HG02852 (cell line): ENCODE measurements at regions not wholly inside any gene's neighbourhood (a gene's known extent, or its start where the extent isn't known, plus 50 kb on each side); places are given as distances from the start of the nearest gene placed in this dataset.
A peak's percentile ranks its signal among the peaks of the same experiment; 100 is the strongest.
"Not testable (repeated sequence)": the region's sequence is repeated elsewhere in the genome, so short reads cannot be mapped to it uniquely, and the experiment has no call there.

ENCODE experiments used
- ATAC-seq: cut with Tn5 transposase; IDR thresholded peaks from one replicate; pipeline ENCODE4 v1.9.1; 2021; ENCODE audit warnings: mild to moderate bottlenecking, moderate library complexity; ENCODE audit not compliant: unreplicated experiment

DNA sequence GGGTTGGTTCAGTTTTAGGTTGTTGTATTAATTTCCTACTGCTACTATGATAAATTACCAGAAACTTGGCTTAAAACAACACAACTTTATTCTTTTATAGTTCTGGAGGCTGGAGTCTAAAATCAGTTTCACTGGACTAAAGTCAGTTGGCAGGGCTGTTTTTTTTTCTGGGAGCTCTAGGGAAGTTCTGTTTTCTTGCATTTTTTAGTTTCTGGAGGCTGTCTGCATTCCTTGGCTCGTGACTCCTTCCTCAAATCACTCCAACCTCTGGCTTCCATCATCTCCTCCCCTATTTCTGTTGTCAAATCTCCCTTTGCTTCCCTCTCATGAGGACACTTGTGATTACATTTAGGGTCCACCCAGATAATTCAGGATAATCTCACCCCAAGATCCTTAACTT lies 51.3 kb upstream of the SUB1 start:
- ATAC-seq, result no peak

DNA sequence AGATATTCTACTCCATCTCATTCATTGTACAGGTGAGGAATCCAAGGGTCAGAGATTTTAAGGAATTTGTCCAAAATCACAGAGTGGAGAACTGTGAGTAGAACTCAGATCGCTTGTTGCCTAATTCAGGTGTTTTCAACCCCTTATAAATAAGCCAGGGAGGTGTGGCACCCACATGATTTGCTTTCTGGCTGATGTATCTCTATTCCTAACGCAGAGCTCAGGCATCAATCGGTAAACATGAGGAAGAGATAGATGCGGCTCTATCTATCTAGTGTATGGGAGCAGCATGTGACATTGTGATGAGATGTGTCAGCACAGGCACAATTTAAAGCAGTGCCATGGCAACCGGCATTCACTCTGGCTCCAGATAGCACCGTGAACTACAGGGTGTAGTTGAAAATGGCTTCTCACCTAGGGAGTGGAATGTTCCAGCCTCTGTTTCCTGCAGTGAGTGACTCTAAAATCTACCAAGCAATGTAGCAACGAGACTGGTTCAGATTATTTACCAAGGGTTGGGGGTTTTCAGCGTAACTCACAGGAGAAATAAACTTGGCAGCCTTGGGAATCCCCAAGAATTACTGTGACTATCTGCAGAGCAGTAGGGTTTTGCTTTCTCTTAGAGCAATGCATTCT lies 53.4 kb upstream of the SUB1 start:
- ATAC-seq, result peak; percentile 51

DNA sequence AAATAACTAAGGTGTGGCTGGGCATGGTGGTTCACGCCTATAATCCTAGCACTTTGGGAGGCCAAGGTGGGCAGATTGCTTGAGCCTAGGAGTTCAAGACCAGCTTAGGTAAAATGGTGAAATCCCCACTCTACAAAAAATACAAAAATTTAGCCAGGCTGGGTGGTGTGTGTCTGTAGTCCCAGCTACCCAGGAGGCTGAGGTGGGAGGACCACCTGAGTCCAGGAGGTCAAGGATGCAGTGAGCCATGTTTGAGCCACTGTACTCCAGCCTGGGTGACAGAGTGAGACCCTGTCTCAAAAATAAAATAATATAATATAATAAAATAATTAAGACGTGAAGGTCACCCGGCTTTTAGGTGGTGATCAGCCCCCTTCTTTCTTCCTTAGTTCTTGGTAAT lies 58.0 kb upstream of the SUB1 start:
- not testable (repeated sequence) for ATAC-seq

DNA sequence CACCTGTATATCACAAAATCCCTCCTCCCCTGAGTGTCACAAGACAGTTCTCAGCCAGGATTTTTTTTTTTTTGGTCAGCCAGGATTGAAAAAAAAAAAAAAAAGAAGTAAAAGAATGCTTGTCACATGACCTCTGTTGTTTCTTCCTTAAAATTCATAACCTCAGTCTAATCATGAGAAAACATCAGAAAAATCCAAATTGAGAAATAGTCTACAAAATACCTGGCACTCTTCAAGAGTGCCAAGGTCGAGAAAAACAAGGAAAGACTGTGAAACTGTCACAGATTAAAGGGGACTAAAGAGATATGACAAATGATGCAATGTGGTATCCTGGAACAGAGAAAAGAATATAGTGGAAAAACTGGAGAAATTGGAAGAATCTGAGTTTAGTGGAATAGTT lies 58.5 kb upstream of the SUB1 start:
- ATAC-seq, result no peak

DNA sequence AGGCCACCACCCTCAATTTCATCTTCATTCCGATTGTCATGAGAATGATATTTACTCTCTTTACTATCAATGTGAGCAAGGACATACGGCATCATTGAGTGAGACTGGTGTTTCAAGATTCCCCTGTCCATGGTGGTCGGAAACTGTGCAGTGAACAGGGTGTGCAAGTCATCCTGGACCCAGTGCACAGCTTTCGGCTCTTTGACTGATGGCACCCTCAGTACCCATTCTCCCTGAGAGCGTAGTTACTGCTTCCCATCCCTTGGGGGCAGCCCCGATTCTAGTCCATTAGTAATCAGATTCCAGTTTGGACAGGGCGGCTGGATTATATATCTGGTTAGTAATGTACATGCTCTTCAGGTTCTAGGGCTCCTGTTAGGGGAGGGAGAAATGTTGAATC lies 61.7 kb upstream of the SUB1 start:
- ATAC-seq, result no peak

DNA sequence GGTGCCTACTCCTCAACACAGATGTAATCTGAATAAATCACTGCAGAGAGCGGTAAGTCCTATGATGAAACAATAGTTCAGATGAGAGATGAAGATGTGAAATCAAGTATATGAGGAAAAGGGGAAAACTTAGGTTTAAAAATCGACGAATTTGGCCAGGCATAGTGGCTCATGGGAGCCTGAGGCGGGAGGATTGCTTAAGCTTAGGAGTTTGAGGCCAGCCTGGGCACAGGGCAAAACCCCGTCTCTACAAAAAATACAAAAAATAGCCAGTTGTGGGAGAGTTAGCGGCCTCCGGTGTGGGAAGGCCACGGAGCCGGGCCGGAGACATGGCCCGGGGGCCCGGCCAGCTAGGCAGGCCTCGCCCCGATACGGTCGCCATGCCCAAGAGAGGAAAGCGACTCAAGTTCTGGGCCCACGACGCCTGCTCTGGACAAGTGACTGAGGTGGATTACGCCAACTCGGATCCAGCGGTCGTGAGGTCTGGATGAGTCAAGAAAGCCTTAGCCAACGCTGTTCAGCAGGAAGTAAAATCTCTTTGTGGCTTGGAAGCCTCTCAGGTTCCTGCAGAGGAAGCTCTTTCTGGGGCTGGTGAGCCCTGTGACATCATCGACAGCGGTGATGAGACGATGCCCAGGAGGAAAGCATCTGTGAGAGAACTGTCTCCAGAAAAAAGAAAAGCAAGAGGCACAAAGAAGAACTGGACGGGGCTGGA lies 62.8 kb upstream of the SUB1 start:
- no peak for ATAC-seq

DNA sequence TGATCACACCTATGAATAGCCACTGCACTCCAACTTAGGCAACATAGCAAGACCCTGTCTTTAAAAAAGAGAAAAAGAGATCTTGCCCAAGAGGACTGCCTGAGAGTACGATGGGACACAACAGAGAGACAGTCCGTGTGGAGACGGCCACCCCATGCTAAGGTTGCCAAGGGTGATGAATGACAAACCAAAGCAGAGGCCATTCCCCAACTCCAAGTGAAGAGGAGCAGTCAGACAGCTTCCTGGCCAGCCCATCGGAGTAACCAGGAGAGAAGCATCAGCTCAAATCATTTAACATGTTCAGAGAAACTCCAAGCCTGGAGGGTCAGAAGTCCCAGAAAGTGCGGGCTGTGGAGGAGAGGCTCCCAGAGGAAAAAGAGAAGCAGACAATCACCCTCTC lies 63.9 kb upstream of the SUB1 start:
- no peak for ATAC-seq

DNA sequence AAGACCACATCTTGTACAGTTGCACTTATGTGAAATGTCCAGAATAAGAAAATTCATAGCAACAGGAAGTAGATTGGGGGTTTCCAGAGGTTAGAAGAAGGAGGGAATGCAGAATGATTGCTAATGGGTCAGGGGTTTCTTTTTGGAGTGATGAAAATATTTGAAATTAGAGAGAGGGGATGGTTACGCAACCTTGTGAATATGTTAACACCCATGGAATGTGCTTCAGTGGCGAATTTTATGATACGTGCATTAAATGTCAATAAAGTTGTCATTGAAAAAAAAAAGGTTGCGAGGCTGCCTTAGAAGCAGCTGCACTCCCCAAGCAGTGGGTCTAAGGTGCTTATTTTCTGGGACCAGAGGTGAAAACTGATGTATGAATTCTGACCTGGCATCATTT lies 64.4 kb upstream of the SUB1 start:
- no peak for ATAC-seq

DNA sequence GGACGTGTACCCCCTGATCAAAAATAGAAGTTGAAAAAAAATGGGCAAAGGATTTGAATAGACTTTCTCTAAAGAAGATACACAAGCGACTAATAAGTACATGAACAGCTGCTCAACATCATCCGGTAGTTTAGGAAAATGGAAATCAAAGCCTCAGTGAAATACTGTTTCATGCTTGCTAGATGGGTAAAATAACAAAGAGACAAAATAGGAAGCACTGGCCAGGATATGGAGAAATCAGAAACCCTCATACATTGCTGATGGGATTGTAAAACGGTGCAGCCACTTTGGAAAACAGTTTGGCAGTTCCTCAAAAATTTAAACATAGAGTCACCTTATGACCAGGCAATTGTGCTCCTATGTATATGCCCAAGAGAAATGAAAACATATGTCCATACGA lies 65.0 kb upstream of the SUB1 start:
- ATAC-seq, result no peak

DNA sequence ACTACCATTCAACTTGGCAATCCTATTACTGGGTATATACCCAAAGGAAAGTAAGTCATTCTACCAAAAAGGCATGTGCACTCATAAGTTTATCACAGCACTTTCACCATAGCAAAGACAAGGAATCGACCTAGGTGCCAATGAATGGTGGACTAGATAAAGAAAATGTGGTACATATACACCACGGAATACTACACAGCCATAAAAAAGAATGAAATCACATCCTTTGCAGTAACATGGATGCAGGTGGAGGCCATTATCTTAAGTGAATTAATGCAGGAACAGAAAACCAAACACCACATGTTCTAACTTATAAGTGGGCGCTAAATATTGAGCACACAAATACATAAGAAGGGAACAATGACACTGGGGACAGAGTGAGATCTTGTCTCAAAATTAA lies 65.8 kb upstream of the SUB1 start:
- no peak for ATAC-seq

DNA sequence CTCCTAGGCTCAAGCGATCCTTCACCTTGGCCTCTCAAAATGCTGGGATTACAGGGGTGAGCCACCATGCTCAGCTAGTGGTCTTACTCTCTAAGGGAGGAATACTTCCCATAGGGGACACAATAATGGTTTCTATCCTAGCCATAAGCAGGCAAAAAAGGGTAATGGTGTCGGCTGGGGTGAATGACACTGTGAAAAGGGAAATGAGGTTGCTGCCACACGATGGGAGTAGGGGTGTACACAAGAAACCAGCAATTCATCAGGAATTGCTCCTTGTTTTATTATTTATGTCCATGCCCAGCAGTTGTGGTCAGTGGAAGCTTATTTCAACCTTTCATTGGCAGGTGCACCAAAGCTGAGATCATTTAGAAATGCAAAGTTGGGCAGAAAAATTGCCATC lies 70.3 kb upstream of the ZFR start:
- no peak for ATAC-seq

DNA sequence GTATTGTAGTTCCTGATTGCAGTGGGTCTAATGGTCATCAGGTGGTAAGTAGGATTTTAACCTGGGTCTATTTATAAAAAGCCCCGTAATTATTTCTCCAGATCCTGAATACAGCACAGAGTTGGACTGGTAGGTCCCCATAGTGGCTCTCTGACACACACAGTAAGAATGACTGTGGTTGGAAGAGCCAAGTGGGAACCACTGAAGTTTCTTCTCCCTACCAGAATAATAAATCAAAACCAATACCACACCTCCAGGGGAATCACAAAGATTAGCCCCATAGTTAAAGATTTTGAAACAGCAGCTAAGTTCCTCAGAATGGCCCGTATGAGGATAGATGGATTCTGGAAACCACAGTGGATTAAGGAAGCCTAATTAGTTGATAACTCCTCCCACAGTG lies 68.4 kb upstream of the ZFR start:
- no peak for ATAC-seq

DNA sequence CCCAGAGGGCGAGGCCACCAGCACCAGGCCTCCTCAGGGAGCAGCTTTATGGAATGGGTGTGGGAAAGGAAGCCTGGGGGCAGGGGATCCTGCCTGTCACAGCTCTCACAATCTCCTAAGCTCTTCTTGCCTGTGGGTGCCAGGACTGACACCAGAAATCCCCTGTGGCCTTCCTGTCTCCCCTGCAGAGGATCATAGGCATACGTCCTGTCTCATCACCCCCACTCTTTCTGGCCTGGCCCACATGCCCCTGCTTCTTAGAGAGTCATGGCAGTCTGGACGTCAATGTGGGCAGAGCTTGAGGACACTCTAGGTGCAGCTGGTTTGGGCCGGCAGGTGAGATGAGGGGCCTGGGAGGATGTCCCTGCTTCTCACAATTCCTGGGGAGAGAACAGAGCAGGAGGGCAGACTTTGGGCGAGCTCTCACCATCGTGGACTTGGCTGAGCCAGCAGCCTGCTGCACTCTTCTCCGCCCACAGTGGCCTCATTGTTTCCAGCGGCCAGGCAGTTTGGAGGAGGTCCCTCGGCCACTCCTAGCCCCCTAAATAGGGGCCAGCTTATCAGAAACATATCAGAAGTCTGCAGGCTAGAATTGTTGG lies 67.3 kb upstream of the ZFR start:
- no peak for ATAC-seq

DNA sequence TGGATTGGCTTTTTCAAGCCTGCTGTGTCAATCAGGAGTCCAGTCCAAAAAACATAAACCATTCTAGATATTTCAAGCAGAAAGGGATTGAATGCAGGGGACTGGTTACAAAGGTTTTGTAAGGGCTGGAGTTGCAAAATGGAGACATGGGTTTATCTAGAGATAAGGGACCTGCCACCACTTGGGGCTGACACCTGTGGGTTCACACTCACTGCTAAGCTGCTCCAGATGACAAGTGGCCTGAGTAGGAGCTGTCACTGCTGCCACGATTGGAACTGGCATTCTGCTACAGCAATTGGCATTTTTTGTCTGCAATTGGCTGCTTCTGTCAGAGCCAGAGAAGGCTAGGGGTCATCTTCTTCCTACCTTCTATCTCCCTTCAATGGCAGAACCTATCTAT lies 66.3 kb upstream of the ZFR start:
- ATAC-seq, result no peak

DNA sequence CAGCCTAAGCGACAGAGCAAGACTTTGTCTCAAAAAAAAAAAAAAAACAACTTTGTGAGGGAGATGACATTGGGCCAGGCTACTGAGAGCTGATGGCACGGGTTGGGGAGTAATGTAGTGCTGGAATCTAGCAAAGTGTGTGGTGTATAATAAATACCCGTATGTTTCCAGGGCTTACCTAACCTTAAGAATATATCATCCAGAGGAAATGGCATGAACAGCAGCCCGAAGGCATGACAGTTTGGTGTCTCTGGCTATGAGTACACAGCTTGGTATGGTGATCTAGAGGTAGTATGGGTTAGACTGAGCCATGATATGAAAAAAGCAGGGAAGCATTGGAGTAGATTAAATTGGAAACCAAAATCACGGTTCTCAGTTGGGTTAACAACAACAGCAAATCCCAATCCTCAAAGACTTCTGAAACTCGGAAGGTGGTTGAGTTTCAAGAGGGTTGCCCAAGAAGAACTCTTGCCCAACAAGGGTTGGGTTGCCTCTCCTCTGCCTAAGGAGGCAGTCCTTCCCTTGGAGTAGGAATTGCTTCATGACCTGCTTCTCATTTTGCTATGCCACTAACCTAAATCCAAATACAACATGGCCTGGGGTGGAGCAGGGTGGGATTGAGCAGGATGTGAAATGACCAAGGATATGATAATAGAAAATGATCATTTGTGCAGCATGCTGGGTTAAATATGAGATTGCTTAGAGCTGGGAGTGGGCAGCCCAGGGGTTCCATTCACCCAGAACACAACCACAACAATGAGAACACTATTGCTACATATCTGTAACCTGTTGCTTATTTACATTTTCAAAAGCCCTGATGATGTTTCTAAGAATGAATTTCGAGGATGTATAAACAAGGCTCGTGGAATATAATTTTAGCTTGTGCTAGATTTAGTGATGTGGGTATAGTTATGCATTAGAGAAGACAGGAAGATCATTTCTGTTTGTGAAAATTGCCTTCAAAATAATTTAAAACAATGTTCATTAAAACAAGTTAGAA lies 64.6 kb upstream of the ZFR start:
- ATAC-seq, result no peak

DNA sequence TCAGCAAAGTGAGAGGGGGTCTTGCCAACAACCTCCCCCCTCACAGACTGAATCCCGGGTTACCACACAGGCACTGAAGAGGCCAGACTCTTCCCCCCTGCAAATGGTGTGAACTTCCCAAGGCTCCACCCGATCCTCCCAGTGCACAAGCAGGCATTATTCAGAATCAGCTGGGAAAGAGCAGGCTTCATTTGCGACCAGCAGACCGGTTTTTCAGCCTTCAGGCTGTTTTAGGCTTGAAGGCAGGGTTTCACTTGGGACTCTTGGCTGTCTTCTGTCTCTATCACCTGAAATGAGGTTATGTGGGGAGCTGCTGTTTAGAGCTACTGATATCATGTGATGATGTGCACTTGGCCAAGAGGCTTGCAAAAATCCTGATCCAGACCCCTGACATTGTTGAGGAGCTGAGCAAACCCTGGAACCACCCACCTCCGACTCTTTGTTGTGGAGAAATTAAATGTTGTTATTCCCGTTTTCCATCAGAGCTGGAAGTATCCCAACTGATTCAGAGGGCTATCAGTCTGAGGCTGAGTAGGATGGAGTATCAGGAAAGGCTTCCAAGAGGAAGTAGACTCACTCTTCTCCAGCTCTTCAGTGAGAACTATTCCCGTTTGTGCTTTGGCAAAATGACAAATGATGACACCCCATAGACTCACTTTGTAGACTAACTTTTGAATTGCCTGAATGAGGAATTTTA lies 63.3 kb upstream of the ZFR start:
- no peak for ATAC-seq

DNA sequence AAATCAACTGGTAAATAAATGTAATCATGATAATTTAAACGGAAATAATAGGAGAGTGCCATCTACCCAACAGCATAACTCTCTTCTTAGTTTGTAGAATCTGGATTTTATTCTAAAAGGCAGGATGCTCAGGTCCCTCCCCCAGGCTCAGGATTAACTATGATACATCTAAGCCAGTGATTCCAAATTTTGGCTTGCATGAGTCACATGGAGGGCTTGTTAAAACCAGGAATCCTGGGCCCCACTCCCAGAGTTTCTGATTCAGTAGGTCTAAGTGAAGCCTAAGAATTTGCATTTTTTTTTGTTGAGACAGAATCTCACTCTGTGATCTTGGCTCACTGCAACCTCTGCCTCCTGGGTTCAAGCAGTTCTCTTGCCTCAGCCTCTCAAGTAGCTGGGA lies 62.3 kb upstream of the ZFR start:
- ATAC-seq, result no peak

DNA sequence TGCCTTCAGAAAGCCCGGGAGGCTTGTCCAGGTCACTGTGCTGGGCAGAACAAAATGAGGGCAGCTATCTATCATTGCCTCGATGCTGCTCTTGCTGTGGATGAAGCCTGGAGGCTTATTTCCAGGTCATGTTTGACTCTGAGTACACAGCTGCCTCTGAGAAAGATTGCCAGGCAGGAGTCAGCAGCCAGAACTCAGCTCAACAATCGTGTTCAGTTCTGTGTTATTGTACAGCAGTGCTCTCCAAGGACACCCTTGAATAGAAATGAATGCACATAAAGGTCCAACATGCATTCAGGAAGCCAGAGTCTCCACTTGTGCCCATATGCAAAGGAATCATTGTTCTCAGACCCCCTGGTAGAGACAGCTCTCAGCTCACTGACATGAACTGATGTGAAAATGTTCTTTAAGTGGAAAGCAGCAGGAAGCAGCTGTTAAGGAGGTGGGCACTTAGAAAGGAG lies 61.7 kb upstream of the ZFR start:
- ATAC-seq, result no peak

DNA sequence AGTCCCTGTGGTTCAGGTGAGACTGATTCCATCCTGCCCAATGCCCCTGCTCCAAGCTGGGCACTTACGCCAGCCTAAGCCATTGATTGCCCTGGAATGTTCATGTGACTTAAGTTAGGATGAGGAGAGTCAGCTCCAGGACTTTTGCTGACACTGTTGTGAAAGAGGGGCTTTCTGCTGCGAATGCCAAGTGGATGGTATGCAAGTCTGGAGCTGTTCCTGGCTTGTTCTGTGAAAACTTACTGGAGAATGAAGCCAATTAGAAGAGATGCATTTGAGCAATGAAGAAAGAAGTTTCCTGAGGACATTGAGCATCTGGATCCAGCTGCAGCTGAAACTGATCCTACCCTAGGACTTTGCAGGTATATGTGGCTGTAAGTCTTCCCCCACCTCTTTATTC lies 61.2 kb upstream of the ZFR start:
- no peak for ATAC-seq

DNA sequence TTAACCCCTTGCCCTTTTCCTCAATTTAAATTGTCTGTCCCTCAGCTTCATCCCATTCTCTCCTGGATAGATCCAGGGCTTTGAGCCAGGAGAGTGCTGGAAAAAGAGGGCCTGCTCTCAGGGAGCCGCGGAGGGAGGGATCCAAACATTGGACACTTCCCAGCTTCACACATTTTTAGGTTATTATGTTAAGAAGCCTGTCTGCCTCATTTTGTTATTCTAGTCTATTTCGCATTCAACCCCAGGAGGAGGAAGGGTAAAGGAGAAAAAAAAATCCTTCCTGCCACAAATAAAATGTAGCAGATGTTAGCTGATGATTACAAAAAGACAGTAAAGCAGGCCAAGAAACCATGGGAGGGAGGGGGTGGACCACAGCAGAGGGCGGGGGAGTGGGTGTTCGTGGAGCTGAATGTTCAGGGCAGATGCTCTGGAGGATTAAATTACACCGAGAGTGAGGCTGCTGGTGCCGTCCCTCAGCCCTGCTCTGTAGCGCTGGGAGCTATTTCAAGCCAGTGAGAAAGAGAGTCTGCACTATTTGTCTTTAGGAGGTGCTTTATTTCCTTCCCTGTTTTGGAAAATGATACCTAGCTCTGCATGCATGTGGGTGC lies 60.6 kb upstream of the ZFR start:
- ATAC-seq, result no peak
